HK-2 (cell line): ENCODE measurements at regions not wholly inside any gene's neighbourhood (a gene's known extent, or its start where the extent isn't known, plus 50 kb on each side); places are given as distances from the start of the nearest gene placed in this dataset.
"Not testable (repeated sequence)": the region's sequence is repeated elsewhere in the genome, so short reads cannot be mapped to it uniquely, and the experiment has no call there.

ENCODE experiments used
- DNase-seq: peaks from one replicate; pipeline ENCODE4 v3.0.0-alpha.2; 2018; ENCODE audit not compliant: unreplicated experiment

DNA sequence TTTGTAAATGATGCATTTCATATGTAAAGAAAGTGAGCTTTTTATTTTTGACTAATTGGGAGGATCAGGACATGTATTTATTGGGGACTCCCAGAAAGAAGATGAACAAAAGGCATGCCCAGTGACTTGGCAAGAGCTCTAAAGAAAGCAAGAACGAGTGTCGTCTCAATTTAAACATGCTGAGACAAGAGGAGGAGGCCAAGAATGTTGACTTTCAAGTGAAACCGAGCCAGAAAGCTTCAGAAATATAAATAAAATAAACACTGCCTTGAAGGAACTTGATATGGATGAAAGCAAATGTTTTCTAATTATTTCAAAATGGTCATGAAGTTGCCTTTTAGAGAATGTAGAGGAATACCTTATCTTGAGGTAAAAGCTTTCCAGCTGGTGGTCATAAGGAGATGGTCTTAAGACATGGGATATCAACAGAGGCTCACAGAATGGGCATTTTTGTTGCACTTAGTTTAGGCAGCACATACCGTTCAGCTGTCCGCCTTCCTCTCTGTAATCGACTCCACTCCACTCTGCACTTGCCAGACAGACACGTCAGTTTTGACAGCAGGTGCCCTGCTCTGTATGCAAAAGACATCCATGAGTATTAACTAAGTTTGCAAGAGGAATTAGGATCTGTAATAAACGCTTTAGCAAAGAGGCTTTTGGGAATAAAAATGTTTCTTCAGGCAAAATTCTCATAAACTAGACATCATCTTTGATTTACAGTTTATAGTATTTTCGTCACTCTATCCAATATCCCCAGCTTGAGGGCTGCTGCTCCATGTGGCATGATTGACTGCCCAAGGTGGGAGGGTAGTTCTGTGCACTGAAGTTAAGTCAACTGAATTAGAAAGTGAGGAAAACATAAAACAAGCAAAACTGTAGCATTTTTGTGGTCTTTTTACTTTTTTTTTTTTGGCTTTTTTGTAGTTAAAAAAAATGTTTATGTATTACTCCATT, 613.1 kb downstream of the PKHD1 start:
- no peak for DNase-seq

DNA sequence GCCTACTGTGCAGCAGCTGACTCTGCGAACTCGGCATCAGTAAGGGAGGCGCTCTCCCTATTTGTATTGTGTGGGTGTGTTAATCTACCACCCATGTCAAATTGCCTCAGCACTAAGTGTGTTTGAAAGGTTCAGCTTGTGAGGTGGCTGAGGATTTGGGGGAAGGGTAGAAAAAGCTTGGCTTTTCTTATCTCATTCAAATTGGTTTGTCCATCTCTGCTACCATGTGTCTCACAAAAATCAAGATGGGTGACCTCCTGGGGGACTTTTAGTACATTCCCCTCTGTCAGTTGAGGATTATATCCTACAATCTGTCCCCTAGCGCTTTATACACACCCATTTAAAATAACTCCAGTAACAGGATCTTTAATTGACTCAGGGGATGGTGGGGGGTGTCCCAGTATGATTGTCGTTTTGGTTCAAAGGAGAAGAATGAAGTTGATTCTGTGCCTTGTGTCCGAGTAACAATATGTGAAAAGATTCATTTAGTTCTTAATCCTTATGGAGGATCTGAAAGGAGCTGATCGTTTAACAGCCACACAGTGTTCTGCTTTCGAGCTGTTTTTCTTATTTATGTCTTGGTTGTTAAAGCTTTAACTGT, 609.6 kb downstream of the PKHD1 start:
- DNase-seq = no peak

DNA sequence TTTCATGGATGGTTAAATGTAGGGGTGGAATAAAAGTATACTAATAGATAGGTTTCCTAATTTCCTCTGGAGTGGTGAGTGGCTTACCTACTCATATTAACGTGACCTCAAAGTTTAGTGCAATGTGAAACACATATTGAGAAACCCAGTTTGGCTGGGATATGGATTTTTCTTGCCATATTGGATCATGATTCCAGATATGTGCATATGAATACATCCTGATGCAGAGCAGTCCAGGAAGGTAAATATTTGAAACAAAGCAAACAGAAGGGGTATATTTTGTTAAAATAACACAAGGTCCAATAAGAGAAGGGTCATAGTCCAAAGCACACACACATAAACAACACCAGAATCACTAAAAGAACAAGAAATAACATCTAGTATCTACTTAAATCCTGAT, 608.1 kb downstream of the PKHD1 start:
- DNase-seq = no peak

DNA sequence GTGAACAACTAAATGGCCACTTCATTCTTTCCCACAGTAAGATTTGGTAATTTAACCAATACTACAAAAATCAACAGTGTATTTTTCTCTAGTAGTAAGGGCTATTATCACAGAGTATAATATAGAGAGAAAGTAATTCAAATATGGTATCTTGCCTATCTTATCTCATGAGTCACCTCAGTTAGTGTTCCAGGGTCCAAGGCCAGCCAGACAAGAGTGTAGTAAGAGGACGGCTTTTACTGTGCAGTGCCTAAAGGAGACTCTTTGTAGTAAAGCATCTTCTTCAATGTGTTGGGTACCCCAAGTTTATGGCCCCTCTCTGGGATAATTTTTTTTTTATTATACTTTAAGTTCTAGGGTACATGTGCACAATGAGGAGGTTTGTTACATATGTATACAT, 607.4 kb downstream of the PKHD1 start:
- no peak for DNase-seq

DNA sequence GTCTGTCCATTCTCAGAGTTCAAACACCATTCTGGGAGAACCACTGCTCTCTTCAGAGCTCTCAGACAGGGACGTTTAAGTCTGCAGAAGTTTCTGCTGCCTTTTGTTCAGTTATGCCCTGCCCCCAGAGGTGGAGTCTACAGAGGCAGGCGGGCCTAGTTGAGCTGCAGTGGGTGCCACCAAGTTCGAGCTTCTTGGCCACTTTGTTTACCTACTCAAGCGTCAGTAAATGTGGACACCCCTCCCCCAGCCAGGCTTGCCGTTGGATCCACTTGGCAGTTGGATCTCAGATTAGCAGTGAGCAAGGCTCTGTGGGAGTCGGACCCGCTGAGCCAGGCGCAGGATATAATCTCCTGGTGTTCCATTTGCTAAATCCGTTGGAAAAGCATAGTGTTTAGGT, 601.5 kb downstream of the PKHD1 start:
- DNase-seq = not testable (repeated sequence)

DNA sequence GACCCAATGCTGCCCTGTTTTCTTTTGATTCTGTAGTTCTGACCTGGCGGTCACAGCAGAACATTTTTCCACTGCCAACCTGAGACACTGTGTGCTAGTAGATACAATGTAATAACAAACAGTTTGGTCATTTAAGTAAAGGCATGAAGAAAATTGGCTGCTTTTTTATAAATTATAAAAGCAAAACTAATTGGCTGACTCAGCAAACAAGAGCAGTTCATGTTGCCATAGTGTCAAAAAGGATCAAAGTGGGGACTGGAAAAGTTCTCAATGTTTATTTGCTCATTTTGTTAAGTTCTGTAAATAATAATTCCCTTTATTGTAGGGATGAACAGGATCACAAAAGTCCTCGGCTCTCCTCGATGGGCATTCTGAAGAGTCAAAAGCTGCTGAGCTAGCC, 599.5 kb downstream of the PKHD1 start:
- no peak for DNase-seq

DNA sequence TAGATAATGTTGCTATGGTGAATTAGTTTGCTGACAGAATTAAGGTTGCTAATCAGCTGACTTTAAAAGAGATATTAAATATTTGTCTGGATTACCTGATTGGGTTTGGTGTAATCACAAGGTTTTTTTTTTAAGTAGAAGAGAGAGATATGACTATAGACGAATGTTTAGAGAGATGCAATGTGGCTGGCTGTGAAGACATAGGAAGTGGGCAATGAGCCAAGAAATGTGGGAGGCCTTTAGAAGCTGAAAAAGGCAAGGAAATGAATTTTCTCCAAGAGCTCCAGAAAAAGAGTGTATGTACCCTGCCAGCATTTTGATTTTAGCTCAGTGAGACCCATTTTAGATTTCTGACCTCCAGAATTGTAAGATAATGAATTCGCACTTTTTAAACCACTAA, 598.3 kb downstream of the PKHD1 start:
- no peak for DNase-seq

DNA sequence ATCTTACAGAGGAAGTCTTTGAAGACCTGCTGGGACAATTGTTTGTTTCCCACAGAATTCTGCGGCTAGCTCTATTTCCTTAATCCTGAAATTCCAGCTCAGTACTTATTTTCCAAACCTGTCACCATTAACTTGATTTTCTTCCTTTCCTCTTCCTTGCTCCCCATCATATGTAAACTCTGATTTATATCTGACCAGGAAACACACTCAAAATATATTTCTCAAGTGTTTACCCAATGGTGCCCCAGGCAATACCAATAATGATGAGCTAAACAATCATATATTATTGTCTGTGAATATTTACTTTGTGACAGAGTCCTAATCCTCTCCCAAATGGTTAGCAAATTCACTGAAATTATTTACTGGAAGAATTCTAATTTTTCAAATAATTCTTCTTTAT, 597.3 kb downstream of the PKHD1 start:
- no peak for DNase-seq

DNA sequence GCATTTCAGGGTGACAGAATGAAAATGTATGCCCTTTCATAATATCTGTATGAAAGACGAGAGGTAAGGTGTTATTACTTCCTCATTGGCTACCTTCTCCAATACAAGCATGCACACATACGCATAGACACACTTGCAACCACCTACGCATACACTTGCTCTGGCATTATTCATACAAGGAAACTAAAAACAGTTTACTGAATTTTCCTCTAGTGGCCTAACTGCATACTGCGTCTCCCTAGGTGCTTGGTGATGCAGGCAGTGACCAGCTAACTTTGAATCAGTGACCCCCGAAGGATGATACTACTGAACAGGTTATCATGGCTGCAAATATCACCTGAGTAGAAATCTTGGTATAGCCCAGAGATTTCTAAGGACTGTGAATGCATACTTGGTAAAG, 593.1 kb downstream of the PKHD1 start:
- no peak for DNase-seq

DNA sequence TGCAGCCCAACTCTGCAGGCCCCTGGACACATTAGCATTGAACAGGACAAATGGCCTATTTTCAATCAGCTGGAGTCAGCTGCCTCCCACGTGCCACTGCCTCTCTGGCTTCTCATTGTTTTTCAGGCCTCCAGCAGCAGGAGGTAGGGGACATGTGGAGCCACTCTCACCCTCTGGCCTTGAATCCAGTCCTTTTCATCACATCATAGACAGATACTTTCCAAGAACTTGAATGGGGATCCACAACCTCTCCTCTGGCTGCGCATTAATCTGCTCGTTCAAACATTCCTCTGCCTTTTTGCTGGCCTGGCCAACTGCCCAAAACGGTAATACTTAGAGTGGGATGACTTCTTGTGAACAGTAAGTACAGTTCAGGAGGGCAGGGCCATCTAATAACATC, 592.3 kb downstream of the PKHD1 start:
- no peak for DNase-seq

DNA sequence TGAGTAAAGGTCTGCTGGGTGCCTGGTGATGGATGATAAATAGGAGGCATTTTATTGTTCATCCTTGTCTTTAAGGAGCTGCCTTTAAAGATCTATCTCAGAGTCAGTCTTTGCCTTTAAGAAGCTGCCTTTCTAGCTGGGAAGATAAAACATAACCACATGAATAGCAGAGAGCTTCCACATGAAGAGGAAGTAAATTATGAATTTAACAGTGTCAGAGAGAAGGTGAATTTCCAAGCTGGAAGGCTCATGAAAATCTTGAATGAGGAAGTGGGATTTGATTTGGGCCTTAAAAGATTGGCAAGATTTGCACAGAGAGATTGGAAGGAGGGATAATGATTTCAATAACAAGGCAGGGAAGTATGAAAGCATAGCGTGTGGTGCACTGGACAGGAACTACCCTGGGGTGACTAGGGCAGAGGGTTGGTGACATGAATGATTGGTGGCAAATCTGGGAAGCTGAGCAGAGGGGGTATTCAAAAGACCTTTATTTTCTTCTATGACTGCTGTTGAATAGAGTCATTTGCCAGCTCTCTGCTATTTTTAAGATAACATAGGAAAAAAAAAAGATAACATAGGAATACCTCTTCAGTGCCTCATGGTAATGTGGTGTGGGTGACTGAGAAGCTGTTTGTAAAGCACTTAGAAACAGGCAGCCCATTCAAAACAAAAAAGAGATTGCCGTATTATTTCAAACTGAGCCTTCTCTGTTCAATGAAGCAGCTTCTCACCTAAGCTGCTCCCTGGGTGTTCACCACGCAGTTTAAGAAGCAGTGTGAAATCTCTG, 591.6 kb downstream of the PKHD1 start:
- no peak for DNase-seq

DNA sequence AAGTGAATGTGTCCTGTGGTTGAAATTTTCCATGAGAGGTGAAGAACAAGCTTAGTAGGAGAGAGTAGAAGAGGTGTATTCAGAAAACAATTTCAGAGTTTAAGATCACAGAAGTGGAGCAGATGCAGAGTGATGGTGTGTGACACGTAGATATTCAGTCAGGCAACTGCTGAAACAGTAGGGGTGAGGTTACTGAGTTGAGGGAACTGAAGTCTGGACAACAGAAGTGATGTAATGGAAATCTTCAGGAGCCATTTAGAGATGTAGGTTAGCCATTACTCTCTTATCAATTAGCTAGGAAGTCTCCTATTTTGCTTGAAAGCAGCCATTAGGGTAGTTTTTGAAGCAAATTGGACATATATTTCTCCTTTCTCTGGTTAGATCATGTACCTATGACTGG, 584.4 kb downstream of the PKHD1 start:
- DNase-seq = no peak

DNA sequence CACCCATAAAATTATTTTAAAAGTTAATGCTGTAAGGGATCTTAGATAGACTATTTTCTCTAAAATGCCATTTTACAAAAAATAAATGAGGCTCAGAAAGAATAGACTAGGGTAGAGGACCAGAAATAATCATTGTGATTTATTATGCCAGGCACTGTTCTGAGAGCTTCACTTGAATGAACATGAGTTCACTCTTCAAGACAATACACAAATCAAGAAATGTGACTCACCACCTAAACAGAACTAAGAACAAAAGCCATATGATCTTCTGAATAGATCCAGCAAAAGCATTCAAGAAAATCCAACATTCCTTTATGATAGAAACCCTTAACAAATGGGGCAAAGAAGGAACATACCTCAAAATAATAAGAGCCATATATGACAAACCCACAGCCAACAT, 582.0 kb downstream of the PKHD1 start:
- DNase-seq = no peak

DNA sequence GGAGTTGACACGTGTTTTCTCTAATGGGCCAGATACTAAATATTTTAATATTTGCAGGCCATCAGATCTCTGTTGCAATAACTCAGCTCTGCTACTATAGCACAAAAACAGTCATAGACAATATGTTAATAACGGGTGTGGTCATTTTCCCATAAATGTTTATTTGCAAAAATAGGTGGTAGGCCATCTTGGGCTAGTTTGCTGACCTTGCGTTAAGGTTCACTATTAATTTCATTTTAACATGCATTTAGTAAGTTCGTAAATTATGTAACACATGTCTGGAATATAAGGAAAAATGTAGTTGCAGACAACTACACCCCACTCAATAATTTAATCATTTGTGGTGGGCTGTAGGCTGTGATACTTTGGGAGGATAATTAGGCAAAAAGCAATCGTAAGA, 577.8 kb downstream of the PKHD1 start:
- no peak for DNase-seq

DNA sequence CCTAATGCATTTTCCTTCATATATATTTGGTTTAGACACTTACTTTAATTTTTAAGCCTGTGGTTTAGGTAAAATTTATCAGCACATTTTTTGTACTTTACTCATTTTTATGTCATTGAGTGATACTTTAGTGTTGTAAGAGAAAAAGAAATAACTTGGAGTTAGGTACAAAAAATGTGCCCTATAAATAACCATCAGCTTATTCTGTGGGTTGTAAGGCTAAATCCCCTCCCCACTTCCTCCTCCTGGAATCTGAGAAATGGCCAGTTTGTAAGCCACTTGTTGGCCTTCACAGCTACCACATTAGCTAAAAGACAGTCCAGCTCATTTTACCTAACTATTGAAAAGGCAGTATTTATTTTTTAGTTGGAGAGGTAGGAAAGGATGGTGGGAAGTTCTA, 576.3 kb downstream of the PKHD1 start:
- no peak for DNase-seq

DNA sequence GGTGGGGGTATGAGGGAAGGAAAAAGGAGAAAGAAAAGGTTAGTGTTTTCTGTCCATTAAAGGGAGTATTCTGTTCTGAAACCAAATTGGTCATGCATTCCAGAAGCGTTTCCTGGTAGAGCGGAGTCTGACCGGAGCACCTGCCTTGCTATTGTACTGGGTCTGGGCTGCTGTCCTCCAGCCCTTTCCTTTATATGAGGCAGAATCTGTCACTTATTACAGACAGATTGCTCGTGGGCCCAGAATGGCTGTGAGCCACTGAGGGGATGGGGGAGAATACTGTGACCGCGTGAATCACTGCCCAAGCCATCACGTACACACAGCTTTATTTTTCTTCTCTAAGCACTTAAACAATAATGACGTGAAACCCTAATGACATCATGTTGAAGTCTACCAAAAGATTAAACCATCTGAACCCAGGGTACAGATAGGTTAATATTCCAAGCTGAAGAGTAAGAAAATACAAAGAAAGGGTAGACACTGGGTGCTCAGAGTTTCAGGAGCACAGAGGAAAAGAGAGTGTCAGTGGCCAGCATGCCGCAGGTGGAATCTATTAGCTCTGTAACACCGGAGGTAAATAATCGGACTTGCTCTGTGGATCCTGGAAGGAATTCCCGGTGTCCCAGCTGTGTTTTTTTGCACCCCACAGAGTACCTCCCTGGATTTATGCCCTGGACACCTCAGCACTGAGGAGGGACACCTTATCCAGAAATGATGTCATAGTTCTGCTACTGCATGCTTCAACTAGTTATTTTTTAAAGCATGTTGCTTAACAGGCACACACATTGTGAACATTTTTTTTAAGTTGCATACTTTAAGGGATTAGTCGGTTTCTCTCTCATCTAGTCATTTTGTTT, 573.3 kb downstream of the PKHD1 start:
- DNase-seq = peak; percentile 6

DNA sequence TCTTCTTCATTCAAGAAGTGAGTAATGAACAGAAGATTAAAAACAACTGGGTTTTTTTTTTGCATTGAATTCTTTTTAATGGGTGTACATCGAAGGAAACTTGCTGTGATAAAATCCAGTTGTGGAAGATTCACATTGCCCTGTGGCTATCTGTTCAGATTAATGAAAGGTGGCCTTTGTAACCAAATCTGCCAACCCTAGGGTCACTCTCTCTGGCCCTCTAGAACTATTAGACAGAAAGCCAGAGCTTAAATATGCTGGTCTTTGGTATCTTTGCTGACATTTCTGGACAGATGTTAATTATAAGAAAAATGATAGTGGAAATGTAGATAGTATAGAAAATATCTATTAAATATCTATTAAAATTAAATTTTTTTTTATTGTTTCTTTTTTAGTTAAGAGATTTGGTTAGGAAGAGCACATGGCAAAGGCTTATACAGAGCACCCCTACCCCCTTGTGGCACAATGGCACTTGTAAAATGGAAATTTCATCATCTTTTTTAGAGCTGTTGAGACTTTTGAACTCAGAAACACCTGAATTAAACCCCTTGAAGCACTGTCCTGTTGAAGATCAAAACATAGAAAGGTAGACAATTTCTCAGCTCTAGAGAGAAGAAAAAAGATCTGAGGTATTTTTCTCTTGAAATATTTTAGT, 572.5 kb downstream of the PKHD1 start:
- DNase-seq = no peak

DNA sequence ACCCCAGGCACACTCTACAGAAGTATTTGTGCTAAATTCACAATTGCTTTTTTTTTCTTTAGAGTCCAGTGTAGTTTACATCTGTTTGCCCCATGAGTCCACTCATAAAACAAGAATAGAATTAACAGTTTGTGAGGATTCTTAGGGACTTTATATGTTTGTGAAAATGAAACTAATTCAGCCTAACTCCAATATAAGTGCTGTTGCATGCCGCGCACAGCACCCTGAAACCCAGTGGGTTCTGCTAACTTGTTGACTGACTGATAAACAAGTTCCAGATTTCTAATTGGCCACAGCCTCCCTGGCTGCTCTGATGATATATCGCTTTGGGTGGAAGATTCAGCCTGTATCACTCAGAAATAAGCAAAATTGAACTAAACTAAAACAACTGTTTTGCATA, 561.4 kb downstream of the PKHD1 start:
- DNase-seq = no peak

DNA sequence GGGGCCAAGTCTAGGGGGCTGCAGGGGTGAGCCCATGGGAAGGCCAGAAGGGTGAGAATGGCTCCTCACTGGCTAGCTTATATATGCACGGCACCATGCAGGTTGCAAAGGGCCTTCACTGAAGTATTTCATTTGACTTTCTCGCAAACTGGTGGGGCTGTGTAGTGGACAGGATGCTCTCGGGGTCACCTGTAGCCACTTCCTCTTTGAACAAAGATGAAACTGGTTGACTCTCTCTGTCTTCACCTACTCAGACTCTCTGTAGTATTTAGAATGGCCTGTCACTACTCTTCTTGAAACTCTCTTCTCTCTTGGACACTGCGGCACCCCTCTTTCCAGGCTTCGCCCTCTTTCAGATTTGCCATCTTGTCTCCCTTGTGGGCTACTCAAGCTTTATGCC, 560.5 kb downstream of the PKHD1 start:
- DNase-seq = no peak

DNA sequence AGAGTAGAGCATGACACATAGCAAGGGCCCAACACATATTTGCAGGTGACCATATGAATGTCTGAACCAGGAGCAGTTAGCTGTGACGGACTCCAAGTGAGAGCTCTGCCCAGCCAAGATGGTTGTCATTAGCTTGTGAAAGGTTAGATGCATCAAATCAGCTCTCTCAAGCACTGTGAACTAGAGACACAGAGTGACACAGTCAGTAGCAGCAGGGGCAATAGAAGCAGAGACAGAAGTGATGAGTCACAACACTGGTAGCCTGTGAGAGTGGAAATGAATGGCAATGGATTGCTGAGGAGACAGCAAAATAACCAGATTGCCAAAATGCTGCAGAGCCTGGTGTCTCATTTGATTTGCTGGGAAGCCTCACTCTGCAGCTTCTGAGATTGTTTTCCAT, 558.9 kb downstream of the PKHD1 start:
- no peak for DNase-seq

DNA sequence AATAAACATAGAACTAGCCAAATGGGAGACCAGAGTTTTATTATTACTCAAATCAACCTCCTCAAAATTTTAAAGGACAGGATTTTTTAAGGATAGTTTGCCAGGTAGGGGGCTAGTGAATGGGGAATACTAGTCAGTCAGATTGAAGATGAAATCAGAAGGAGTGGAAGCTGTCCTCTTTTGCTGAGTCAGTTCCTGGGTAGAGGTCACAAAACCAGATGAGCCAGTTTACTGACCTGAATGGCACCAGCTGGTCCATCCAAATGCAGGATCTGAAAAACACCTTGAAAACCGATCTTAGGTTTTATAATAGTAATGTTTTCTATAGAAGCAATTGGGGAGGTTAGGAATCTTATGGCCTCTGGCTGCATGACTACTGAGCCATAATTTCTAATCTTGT, 558.2 kb downstream of the PKHD1 start:
- DNase-seq = no peak
